Left ventricle myocardium inferior (tissue), 1 donor: ENCODE measurements at regions not wholly inside any gene's neighbourhood (a gene's known extent, or its start where the extent isn't known, plus 50 kb on each side); places are given as distances from the start of the nearest gene placed in this dataset.
A peak's percentile ranks its signal among the peaks of the same experiment; 100 is the strongest.

Experiments used
- DNase-seq: peaks from one replicate; pipeline ENCODE4 v3.0.0-alpha.2; 2020
- H3K27ac ChIP-seq: fragments of 200-600 bp; replicated peaks from 2 replicates; pipeline ENCODE4 v1.8.0; 2021
- H3K27me3 ChIP-seq: fragments of 200-600 bp; 2 replicates; pipeline ENCODE4 v1.8.0; 2021; ENCODE audit warnings: low read depth
- H3K36me3 ChIP-seq: fragments of 200-600 bp; 2 replicates; pipeline ENCODE4 v1.8.0; 2021
- H3K4me1 ChIP-seq: fragments of 200-600 bp; 2 replicates; pipeline ENCODE4 v1.8.0; 2021
- H3K4me3 ChIP-seq: fragments of 200-600 bp; 2 replicates; pipeline ENCODE4 v1.8.0; 2021; ENCODE audit warnings: mild to moderate bottlenecking, moderate library complexity
- H3K9me3 ChIP-seq: fragments of 200-600 bp; replicated peaks from 2 replicates; pipeline ENCODE4 v1.8.0; 2021
- intact Hi-C: fragments of 100-400 bp; cut with micrococcal nuclease; formaldehyde crosslinking; loops from one replicate; pipeline ENCODE4 v1.11.0; 2022
- TF ChIP-seq, protein P1 (sequence below): fragments of 200-600 bp; IDR thresholded peaks from 2 replicates; pipeline ENCODE4 v1.8.0; 2021; ENCODE audit warnings: antibody characterized with exemption, mild to moderate bottlenecking, borderline replicate concordance
- donor health status: DM: no; HTN: yes; CAD: no; lungs with severe emphysema.

DNA sequence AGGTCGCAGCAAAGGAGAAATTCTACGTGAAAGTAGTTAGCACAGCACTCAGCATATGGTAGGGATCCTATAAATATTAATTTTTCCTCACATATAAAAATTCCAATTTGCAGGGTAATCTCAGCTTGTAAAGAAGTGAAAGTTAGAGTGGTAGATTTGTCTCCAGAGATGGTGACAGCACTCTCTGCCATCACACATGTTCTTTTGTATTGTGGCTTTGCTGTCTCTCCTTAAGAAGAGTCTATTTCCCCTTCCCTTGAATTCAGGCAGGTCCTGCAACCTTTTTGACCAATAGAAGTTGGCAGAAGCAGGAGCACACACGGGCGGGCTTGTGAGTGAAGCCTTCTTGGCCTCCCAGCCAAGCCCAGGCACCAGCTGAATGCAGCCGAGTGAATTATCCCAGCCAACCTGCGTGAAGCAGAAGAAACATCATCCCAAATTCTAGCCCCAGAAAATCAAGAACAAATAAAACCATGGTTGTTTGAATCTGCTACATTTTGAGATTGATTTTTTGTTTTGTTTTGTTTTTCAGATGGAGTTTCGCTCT lies 107.8 kb upstream of the COPS8 start:
- no peak for DNase-seq
- TF ChIP-seq, protein P1, sequence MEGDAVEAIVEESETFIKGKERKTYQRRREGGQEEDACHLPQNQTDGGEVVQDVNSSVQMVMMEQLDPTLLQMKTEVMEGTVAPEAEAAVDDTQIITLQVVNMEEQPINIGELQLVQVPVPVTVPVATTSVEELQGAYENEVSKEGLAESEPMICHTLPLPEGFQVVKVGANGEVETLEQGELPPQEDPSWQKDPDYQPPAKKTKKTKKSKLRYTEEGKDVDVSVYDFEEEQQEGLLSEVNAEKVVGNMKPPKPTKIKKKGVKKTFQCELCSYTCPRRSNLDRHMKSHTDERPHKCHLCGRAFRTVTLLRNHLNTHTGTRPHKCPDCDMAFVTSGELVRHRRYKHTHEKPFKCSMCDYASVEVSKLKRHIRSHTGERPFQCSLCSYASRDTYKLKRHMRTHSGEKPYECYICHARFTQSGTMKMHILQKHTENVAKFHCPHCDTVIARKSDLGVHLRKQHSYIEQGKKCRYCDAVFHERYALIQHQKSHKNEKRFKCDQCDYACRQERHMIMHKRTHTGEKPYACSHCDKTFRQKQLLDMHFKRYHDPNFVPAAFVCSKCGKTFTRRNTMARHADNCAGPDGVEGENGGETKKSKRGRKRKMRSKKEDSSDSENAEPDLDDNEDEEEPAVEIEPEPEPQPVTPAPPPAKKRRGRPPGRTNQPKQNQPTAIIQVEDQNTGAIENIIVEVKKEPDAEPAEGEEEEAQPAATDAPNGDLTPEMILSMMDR, result no peak
- Histone ChIP-seq H3K4me3 (no peak overlapping the region), H3K36me3 (no peaks in the 10 kb centered on the region), H3K4me1 (no peaks in the 10 kb centered on the region), H3K9me3 (peaks cover 5% of the 10 kb centered on the region), H3K27ac (peak overlapping the region; percentile 70), H3K27me3 (peaks cover 12% of the 10 kb centered on the region)
- intact Hi-C loops, result no loop called here

DNA sequence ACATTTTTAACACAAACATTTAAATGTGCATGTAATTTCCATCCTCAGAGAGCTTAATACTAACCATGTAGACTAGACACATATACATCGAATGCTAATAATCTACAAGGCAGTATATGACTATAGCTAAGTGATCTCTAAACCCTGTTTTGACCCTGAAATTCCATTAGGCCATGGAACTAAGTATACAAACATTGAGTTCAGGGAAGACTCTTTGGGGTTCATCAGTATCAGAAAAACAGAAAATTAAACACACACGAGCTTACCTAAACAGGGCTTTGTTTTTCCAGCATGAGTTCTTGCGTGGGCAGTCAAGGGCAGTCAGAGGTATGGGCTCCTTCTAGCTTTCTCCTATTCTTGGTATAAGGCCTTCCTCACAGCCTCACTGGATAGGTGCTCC lies 106.0 kb upstream of the COPS8 start:
- H3K4me1 ChIP-seq, result no peaks in the 10 kb centered on the region
- H3K4me3 ChIP-seq, result no peak overlapping the region
- peaks cover 7% of the 10 kb centered on the region for H3K27me3 ChIP-seq
- no peak for DNase-seq
- no peaks in the 10 kb centered on the region for H3K36me3 ChIP-seq
- H3K27ac ChIP-seq, result no peak overlapping the region
- H3K9me3 ChIP-seq, result peaks cover 18% of the 10 kb centered on the region
- TF ChIP-seq, protein P1, result no peak
- intact Hi-C loops, result no loop called here

DNA sequence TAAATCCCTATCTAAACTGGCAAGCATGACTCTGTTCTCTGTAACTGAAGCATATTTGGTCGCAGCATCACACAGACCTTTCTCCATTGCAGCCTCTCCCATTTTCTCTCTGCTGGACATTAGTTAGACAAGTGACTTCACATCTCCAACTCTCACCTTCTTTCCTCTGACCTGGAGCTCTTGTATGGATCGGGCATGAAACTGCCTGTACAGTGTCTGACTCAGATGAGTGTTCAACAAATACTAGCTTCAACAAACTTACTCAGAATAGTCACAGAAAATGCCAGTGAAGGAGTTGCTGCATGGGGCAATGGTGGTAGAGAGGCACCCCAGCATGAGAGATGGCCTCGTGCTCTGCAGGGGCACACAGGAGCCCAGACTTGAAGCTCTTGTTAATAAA lies 104.7 kb upstream of the COPS8 start:
- TF ChIP-seq, protein P1, result no peak
- Histone ChIP-seq H3K9me3 (peaks cover 18% of the 10 kb centered on the region), H3K4me1 (no peaks in the 10 kb centered on the region), H3K36me3 (no peaks in the 10 kb centered on the region), H3K27me3 (no peaks in the 10 kb centered on the region), H3K27ac (no peak overlapping the region), H3K4me3 (no peak overlapping the region)
- intact Hi-C loops, result no loop called here
- no peak for DNase-seq

DNA sequence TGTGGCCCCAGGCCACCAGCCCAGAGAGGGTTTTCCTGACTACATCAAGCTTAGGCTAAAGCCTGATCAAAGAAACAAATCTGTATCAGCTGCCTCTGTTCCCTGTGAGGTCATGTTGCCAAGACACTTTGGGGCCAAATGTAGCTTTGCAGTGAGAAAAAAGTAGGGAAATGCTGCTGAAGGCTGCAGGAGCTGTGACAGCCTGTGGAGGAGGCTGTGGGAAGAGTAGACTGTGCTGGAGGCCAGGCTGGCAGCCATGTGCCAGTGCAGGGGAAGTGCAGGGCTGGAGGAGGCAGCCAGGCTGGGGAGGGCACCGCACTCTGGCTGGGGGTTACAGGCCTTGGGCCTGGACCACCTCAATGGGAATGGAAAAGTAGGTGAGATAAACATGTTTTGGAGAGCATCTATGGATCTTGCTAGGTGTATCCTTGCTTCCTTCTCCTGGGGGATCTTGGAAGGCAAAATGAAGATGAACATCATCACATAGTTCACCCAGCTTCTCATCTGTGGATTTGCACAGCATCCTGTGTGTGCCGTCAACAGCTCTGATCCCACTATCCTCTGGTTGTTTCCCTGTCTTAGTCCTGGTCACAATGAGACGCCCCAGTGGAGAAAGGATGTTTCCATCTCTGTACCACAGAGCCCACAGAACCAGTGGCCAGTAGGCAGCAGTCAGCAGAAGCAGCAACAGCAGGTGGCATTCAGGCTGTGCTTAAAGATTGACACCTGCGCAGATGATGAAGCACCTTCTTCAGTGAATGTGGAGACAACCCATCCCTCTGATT lies 103.8 kb upstream of the COPS8 start:
- intact Hi-C loops, result no loop called here
- H3K9me3 ChIP-seq, result peaks cover 18% of the 10 kb centered on the region
- H3K4me1 ChIP-seq, result no peaks in the 10 kb centered on the region
- no peak overlapping the region for H3K27ac ChIP-seq
- no peak for DNase-seq
- H3K27me3 ChIP-seq, result no peaks in the 10 kb centered on the region
- TF ChIP-seq, protein P1, result no peak
- H3K36me3 ChIP-seq, result no peaks in the 10 kb centered on the region
- H3K4me3 ChIP-seq, result no peak overlapping the region

DNA sequence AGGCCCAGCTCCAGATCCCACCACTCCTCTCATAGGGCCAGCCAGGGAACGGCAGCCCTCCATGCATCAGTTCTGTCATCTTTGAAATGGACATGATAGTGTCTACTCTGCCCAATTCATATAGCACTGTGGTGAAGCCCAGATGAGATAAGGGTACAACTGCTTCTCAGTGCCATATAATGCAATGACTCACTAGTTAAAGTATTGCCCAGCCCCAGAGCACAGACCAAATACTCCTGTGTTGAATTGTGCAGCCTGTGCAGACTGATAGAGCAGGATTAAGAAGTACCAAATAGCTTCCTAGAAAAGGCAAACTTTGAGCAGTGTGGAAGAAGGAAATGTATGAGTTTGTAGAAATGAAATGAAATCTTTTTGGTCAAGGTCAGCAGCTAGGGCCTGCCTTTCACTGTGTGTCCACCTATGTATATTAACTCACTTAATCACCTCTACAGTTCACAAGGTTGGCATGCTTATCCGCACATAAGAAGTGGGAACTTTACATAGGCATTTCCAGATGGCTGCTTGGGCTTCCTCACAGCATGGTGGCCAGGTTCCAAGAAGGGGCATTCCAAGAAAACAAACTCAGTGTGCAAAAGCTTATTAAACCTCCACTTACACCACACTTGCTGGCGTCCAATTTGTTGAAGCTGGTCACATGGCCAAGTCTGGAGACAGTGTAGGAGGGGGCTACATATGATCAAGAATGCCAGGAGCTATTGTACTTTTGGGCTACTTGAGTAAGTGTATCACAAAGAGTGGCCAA lies 102.8 kb upstream of the COPS8 start:
- TF ChIP-seq, protein P1, result no peak
- H3K27ac ChIP-seq, result no peak overlapping the region
- intact Hi-C loops, result no loop called here

More for the DNA sequence above, 102.8 kb upstream of the COPS8 start:
- peaks cover 18% of the 10 kb centered on the region for H3K9me3 ChIP-seq
- H3K27me3 ChIP-seq, result no peaks in the 10 kb centered on the region
- H3K36me3 ChIP-seq, result no peaks in the 10 kb centered on the region
- DNase-seq, result no peak
- H3K4me3 ChIP-seq, result no peak overlapping the region
- no peaks in the 10 kb centered on the region for H3K4me1 ChIP-seq
